Neutrophil (primary cell): ENCODE measurements at regions not wholly inside any gene's neighbourhood (a gene's known extent, or its start where the extent isn't known, plus 50 kb on each side); places are given as distances from the start of the nearest gene placed in this dataset.

Experiments used
- H3K27ac ChIP-seq: fragments of 200-600 bp; sonication (generic); 2 replicates; pipeline ENCODE4 v1.5.1; 2016; ENCODE audit warnings: mild to moderate bottlenecking, moderate library complexity
- H3K27me3 ChIP-seq: fragments of 200-600 bp; sonication (generic); 2 replicates; pipeline ENCODE4 v1.6.0; 2016; ENCODE audit warnings: mild to moderate bottlenecking
- H3K36me3 ChIP-seq: fragments of 200-600 bp; sonication (generic); 2 replicates; pipeline ENCODE4 v1.5.1; 2017
- H3K4me1 ChIP-seq, 2 experiments: fragments of 200-600 bp in 1 of 2; sonication (generic) in 1 of 2; 1 replicate in 1 of 2; 2 replicates in 1 of 2; pipeline versions ENCODE4 v1.5.1 to v1.6.1; 2013 to 2016; ENCODE audit warnings: low read depth in 1 of 2, low read length in 1 of 2, mild to moderate bottlenecking in 1 of 2, moderate library complexity in 1 of 2; ENCODE audit not compliant: control insufficient read depth in 1 of 2, insufficient read depth in 1 of 2
- H3K4me3 ChIP-seq, 2 experiments: fragments of 200-600 bp in 1 of 2; sonication (generic) in 1 of 2; 1 replicate in 1 of 2; 2 replicates in 1 of 2; pipeline ENCODE4 v1.5.1; 2013 to 2016; ENCODE audit warnings: low read depth in 1 of 2, low read length in 1 of 2, mild to moderate bottlenecking in 1 of 2, moderate library complexity in 1 of 2
- H3K9me3 ChIP-seq: fragments of 200-600 bp; sonication (generic); 2 replicates; pipeline ENCODE4 v1.5.1; 2016
- CTCF ChIP-seq: fragments of 200-600 bp; sonication (generic); IDR thresholded peaks from 2 replicates; pipeline ENCODE4 v1.5.1; 2016; ENCODE audit warnings: antibody characterized with exemption

- TF ChIP-seq CTCF = no peak
These were observed 335.6 kb downstream of the GASK1B start for GRCh38 chr4:157837071-157837703.

GRCh38 chr4:157832596-157832995, 340.2 kb downstream of the GASK1B start:
- Histone ChIP-seq H3K36me3 (no peaks in the 10 kb centered on the region), H3K4me3 (no peak overlapping the region)

More at GRCh38 chr4:157837071-157837703, 335.6 kb downstream of the GASK1B start:
- Histone ChIP-seq H3K27ac (no peak overlapping the region), H3K9me3 (no peaks in the 10 kb centered on the region), H3K4me3 (no peak overlapping the region), H3K36me3 (no peaks in the 10 kb centered on the region), H3K27me3 (no peaks in the 10 kb centered on the region), H3K4me1 (no peaks in the 10 kb centered on the region)

GRCh38 chr4:157824021-157824420, 348.8 kb downstream of the GASK1B start:
- no peaks in the 10 kb centered on the region for H3K4me1 ChIP-seq
- no peaks in the 10 kb centered on the region for H3K27me3 ChIP-seq
- no peaks in the 10 kb centered on the region for H3K36me3 ChIP-seq
- H3K9me3 ChIP-seq = no peaks in the 10 kb centered on the region
- no peak overlapping the region for H3K4me3 ChIP-seq
- H3K27ac ChIP-seq = no peak overlapping the region
- no peak for TF ChIP-seq CTCF

More at GRCh38 chr4:157832596-157832995, 340.2 kb downstream of the GASK1B start:
- TF ChIP-seq CTCF = no peak
- no peak overlapping the region for H3K27ac ChIP-seq
- no peaks in the 10 kb centered on the region for H3K27me3 ChIP-seq
- no peaks in the 10 kb centered on the region for H3K9me3 ChIP-seq
- H3K4me1 ChIP-seq = no peaks in the 10 kb centered on the region

GRCh38 chr4:157821814-157822213, 351.0 kb downstream of the GASK1B start:
- TF ChIP-seq CTCF = no peak
- Histone ChIP-seq H3K4me3 (no peak overlapping the region), H3K27ac (no peak overlapping the region), H3K4me1 (no peaks in the 10 kb centered on the region), H3K36me3 (no peaks in the 10 kb centered on the region), H3K27me3 (no peaks in the 10 kb centered on the region), H3K9me3 (no peaks in the 10 kb centered on the region)

- no peak for TF ChIP-seq CTCF
- Histone ChIP-seq H3K27me3 (no peaks in the 10 kb centered on the region), H3K4me1 (no peaks in the 10 kb centered on the region), H3K9me3 (no peaks in the 10 kb centered on the region), H3K4me3 (no peak overlapping the region), H3K36me3 (no peaks in the 10 kb centered on the region), H3K27ac (no peak overlapping the region)
These were observed 352.9 kb downstream of the GASK1B start for GRCh38 chr4:157819693-157820464.
